SK-N-SH (cell line): ENCODE measurements at regions not wholly inside any gene's neighbourhood (a gene's known extent, or its start where the extent isn't known, plus 50 kb on each side); places are given as distances from the start of the nearest gene placed in this dataset.

Experiments used
- CTCF ChIA-PET: fragments of 300-600, 350-600 bp; formaldehyde crosslinking; extraction: SDS; loops from one replicate; lab custom pipeline; 2021; lab: Yijun Ruan, JAX
- POLR2A ChIA-PET: fragments of 350-600 bp; sonication (Branson Sonifier 250); formaldehyde crosslinking; extraction: SDS; loops from one replicate; lab custom pipeline; 2020; ENCODE audit warnings: antibody characterized with exemption, inconsistent platforms; lab: Yijun Ruan, JAX
- DNase-seq: peaks from one replicate; pipeline ENCODE4 v3.0.0; 2012
- H2AFZ ChIP-seq: fragments of 200-600 bp; sonication (generic); 2 replicates; pipeline ENCODE4 v1.8.1; 2016; ENCODE audit warnings: antibody characterized with exemption, mild to moderate bottlenecking, low read depth
- H3F3A ChIP-seq: fragments of 200-600 bp; sonication (generic); replicated peaks from 2 replicates; pipeline ENCODE3; 2016; ENCODE audit warnings: antibody characterized with exemption, mild to moderate bottlenecking; ENCODE audit not compliant: insufficient read depth
- H3K27ac ChIP-seq, 2 experiments: fragments of 200-500 bp in 1 of 2; fragments of 200-600 bp in 1 of 2; sonication (Bioruptor generic) in 1 of 2; sonication (generic), shearing (Covaris generic) in 1 of 2; 2 replicates each; pipeline versions ENCODE4 v1.5.1 to v1.6.1; 2014 to 2016; ENCODE audit warnings: low read depth in 2 of 2, inconsistent platforms in 1 of 2, low read length in 1 of 2, mild to moderate bottlenecking in 1 of 2, mixed read lengths in 1 of 2
- H3K27me3 ChIP-seq: fragments of 200-600 bp; sonication (generic), shearing (Covaris generic); 2 replicates; pipeline ENCODE4 v1.6.1; 2016; ENCODE audit warnings: mixed run types; ENCODE audit not compliant: insufficient read depth
- H3K36me3 ChIP-seq, 2 experiments: fragments of 200-500 bp in 1 of 2; fragments of 200-600 bp in 1 of 2; sonication (Bioruptor generic) in 1 of 2; sonication (generic) in 1 of 2; replicated peaks in 1 of 2; 2 replicates each; pipeline versions ENCODE3 to v1.5.1; 2014 to 2016; ENCODE audit warnings: low read length in 1 of 2, mild to moderate bottlenecking in 1 of 2; ENCODE audit not compliant: insufficient read depth in 2 of 2, control insufficient read depth in 1 of 2
- H3K4me1 ChIP-seq, 2 experiments: fragments of 200-500 bp in 1 of 2; fragments of 200-600 bp in 1 of 2; sonication (Bioruptor generic) in 1 of 2; sonication (generic), shearing (Covaris generic) in 1 of 2; 2 replicates each; pipeline versions ENCODE4 v1.5.1 to v1.6.1; 2014 to 2016; ENCODE audit warnings: low read depth in 1 of 2, low read length in 1 of 2, mixed run types in 1 of 2; ENCODE audit not compliant: insufficient read depth in 2 of 2, control insufficient read depth in 1 of 2
- H3K4me2 ChIP-seq: fragments of 200-600 bp; sonication (generic), shearing (Covaris generic); 2 replicates; pipeline ENCODE4 v1.6.1; 2017; ENCODE audit warnings: mixed run types
- H3K4me3 ChIP-seq, 2 experiments: fragments of 200-500 bp in 1 of 2; fragments of 200-600 bp in 1 of 2; sonication (Bioruptor generic) in 1 of 2; sonication (generic), shearing (Covaris generic) in 1 of 2; 2 replicates each; pipeline versions ENCODE4 v1.5.1 to v1.8.1; 2014 to 2016; ENCODE audit warnings: low read depth in 2 of 2, inconsistent platforms in 1 of 2, low read length in 1 of 2, mild to moderate bottlenecking in 1 of 2, mixed read lengths in 1 of 2, moderate library complexity in 1 of 2
- H3K79me2 ChIP-seq: fragments of 200-600 bp; sonication (generic); 2 replicates; pipeline ENCODE4 v1.8.1; 2017; ENCODE audit warnings: mild to moderate bottlenecking; ENCODE audit not compliant: insufficient read depth
- H3K9ac ChIP-seq: fragments of 200-600 bp; sonication (generic); 2 replicates; pipeline ENCODE4 v1.6.1; 2017; ENCODE audit warnings: mixed run types
- H3K9me2 ChIP-seq: fragments of 200-600 bp; sonication (generic); 2 replicates; pipeline ENCODE4 v1.6.1; 2017; ENCODE audit warnings: mixed run types
- H3K9me3 ChIP-seq: fragments of 200-600 bp; sonication (generic); 2 replicates; pipeline ENCODE4 v1.6.1; 2017; ENCODE audit warnings: mixed run types, mild to moderate bottlenecking, moderate library complexity
- H4K20me1 ChIP-seq: fragments of 200-600 bp; sonication (generic); 2 replicates; pipeline ENCODE4 v1.6.1; 2017; ENCODE audit warnings: mild to moderate bottlenecking, mixed run types; ENCODE audit not compliant: insufficient read depth
- CHD2 ChIP-seq: fragments of 150-350 bp; IDR thresholded peaks from 2 replicates; pipeline ENCODE4 v1.6.1; 2018; ENCODE audit warnings: low read length; ENCODE audit not compliant: partially characterized antibody
- EP300 ChIP-seq, 2 experiments: IDR thresholded peaks; 2 replicates each; pipeline versions ENCODE4 v1.4.0 to v1.6.1; 2012; ENCODE audit warnings: borderline replicate concordance in 1 of 2, low read depth in 1 of 2, low read length in 1 of 2
- FOSL2 ChIP-seq: IDR thresholded peaks from 2 replicates; pipeline ENCODE4 v1.4.0; 2012; ENCODE audit warnings: low read depth, mild to moderate bottlenecking, moderate library complexity, borderline replicate concordance
- FOXM1 ChIP-seq: IDR thresholded peaks from 2 replicates; pipeline ENCODE4 v1.4.0; 2012; ENCODE audit warnings: low read depth, mild to moderate bottlenecking
- GABPA ChIP-seq: IDR thresholded peaks from 2 replicates; pipeline ENCODE4 v1.4.0; 2012; ENCODE audit warnings: low read depth, mild to moderate bottlenecking
- GATA2 ChIP-seq: sonication (generic); formaldehyde crosslinking; IDR thresholded peaks from 2 replicates; pipeline ENCODE4 v1.5.0; 2020; ENCODE audit warnings: mild to moderate bottlenecking, missing genetic modification reagents
- JUND ChIP-seq: IDR thresholded peaks from 2 replicates; pipeline ENCODE4 v1.4.0; 2012
- MEF2A ChIP-seq: IDR thresholded peaks from 2 replicates; pipeline ENCODE4 v1.4.0; 2012; ENCODE audit warnings: low read depth, borderline replicate concordance
- NRF1 ChIP-seq: IDR thresholded peaks from 2 replicates; pipeline ENCODE4 v1.6.1; 2012; ENCODE audit warnings: low read depth, mild to moderate bottlenecking, low read length
- REST ChIP-seq: IDR thresholded peaks from 2 replicates; pipeline ENCODE4 v1.6.1; 2012; ENCODE audit warnings: mild to moderate bottlenecking, low read depth, low read length, moderate library complexity
- RXRA ChIP-seq: IDR thresholded peaks from 2 replicates; pipeline ENCODE4 v1.4.0; 2012; ENCODE audit warnings: low read depth, mild to moderate bottlenecking, borderline replicate concordance
- TEAD4 ChIP-seq: IDR thresholded peaks from 2 replicates; pipeline ENCODE4 v1.4.0; 2012; ENCODE audit warnings: mild to moderate bottlenecking, borderline replicate concordance; ENCODE audit not compliant: insufficient read depth
- USF1 ChIP-seq: IDR thresholded peaks from 2 replicates; pipeline ENCODE4 v1.4.0; 2012; ENCODE audit warnings: low read depth, borderline replicate concordance
- WGBS: methylation state at CpG from one replicate; pipeline ENCODE4 v1.1.6; 2017; ENCODE audit warnings: low lambda C conversion rate; 5-methylcytosine and 5-hydroxymethylcytosine counted together
- TF ChIP-seq, protein P1 (sequence below): IDR thresholded peaks from 2 replicates; pipeline ENCODE4 v1.4.0; 2012; ENCODE audit warnings: low read depth, borderline replicate concordance
- TF ChIP-seq, protein P2 (sequence below): fragments of 200-600 bp; sonication (generic); IDR thresholded peaks from 2 replicates; pipeline ENCODE4 v1.6.1; 2017; ENCODE audit warnings: antibody characterized with exemption, mild to moderate bottlenecking, moderate library complexity

DNA sequence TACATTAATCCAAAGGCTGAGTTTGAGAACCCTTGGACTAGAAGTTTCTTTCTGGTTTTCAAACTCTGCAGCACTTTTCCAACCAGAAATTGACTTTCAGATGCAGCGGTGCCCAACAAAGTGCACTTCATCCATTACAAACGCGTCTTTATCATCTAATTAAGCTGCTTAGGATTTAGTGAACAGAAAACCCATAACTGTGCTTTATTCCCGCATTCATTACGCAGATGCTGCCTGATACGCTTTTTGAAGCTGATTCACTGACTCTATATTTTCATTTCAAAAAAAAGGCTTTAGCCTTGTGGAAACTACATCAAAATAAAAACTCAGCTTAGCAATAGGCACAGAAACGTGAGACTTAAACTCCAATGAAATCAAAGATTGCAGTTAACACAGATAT is 69.8 kb upstream of the CTXND1 start (continued):
- TF ChIP-seq, protein P1, sequence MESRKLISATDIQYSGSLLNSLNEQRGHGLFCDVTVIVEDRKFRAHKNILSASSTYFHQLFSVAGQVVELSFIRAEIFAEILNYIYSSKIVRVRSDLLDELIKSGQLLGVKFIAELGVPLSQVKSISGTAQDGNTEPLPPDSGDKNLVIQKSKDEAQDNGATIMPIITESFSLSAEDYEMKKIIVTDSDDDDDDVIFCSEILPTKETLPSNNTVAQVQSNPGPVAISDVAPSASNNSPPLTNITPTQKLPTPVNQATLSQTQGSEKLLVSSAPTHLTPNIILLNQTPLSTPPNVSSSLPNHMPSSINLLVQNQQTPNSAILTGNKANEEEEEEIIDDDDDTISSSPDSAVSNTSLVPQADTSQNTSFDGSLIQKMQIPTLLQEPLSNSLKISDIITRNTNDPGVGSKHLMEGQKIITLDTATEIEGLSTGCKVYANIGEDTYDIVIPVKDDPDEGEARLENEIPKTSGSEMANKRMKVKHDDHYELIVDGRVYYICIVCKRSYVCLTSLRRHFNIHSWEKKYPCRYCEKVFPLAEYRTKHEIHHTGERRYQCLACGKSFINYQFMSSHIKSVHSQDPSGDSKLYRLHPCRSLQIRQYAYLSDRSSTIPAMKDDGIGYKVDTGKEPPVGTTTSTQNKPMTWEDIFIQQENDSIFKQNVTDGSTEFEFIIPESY = no peak
- TF ChIP-seq FOSL2 (no peak), GABPA (no peak), MEF2A (no peak), JUND (no peak), CHD2 (no peak)

GRCh38 chr15:80323285-80323684 is 71.3 kb upstream of the CTXND1 start:
- Histone ChIP-seq H3K9me2 (no peaks in the 10 kb centered on the region), H3K4me2 (no peak overlapping the region), H3K27me3 (no peaks in the 10 kb centered on the region), H4K20me1 (no peaks in the 10 kb centered on the region), H3K4me1 (no peaks in the 10 kb centered on the region), H3K36me3 (no peaks in the 10 kb centered on the region), H3F3A (no peaks in the 10 kb centered on the region), H3K27ac (no peak overlapping the region), H2AFZ (no peak overlapping the region), H3K9ac (no peak overlapping the region), H3K4me3 (no peak overlapping the region), H3K79me2 (no peaks in the 10 kb centered on the region), H3K9me3 (no peaks in the 10 kb centered on the region)
- no peak for DNase-seq
- no peak for TF ChIP-seq RXRA
- TF ChIP-seq, protein P2, sequence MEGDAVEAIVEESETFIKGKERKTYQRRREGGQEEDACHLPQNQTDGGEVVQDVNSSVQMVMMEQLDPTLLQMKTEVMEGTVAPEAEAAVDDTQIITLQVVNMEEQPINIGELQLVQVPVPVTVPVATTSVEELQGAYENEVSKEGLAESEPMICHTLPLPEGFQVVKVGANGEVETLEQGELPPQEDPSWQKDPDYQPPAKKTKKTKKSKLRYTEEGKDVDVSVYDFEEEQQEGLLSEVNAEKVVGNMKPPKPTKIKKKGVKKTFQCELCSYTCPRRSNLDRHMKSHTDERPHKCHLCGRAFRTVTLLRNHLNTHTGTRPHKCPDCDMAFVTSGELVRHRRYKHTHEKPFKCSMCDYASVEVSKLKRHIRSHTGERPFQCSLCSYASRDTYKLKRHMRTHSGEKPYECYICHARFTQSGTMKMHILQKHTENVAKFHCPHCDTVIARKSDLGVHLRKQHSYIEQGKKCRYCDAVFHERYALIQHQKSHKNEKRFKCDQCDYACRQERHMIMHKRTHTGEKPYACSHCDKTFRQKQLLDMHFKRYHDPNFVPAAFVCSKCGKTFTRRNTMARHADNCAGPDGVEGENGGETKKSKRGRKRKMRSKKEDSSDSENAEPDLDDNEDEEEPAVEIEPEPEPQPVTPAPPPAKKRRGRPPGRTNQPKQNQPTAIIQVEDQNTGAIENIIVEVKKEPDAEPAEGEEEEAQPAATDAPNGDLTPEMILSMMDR = peak; percentile 44; the same call in 1 of the 2 replicates
- TF ChIP-seq CHD2 = no peak
- no peak for TF ChIP-seq TEAD4
- TF ChIP-seq GABPA = no peak
- no peak for TF ChIP-seq EP300 (IDR thresholded peaks at IDR 0.05; ENCODE audit: borderline replicate concordance in 1 of 2, low read depth in 1 of 2, low read length in 1 of 2)
- TF ChIP-seq FOXM1 = no peak
- TF ChIP-seq NRF1 = no peak
- ChIA-PET CTCF (interaction anchor here (0.7 to 1.8 kb wide), 2 partner anchors 14 to 96 kb away, joined by 4 to 8 read pairs; no protein-coding TSS in a partner anchor), POLR2A (no interaction called here)
- WGBS = 43% methylated on average over 1 of the region's 1 CpG

GRCh38 chr15:80324545-80325080 is 72.6 kb upstream of the CTXND1 start:
- no peak overlapping the region for H3K4me3 ChIP-seq
- H3K27ac ChIP-seq = no peak overlapping the region
- no peaks in the 10 kb centered on the region for H3F3A ChIP-seq
- ChIA-PET CTCF (no interaction called here), POLR2A (no interaction called here)
- no peaks in the 10 kb centered on the region for H3K27me3 ChIP-seq
- no peak overlapping the region for H2AFZ ChIP-seq
- no peak overlapping the region for H3K9ac ChIP-seq
- no peaks in the 10 kb centered on the region for H3K79me2 ChIP-seq
- no peaks in the 10 kb centered on the region for H3K36me3 ChIP-seq
- WGBS = 40% methylated on average over 3 of the region's 3 CpGs
- no peaks in the 10 kb centered on the region for H3K9me3 ChIP-seq
- no peak for DNase-seq
- H4K20me1 ChIP-seq = no peaks in the 10 kb centered on the region
- H3K4me1 ChIP-seq = no peaks in the 10 kb centered on the region
- no peak overlapping the region for H3K4me2 ChIP-seq
- no peaks in the 10 kb centered on the region for H3K9me2 ChIP-seq
- no peak for TF ChIP-seq GATA2 (CRISPR knock-in tag)
- TF ChIP-seq, protein P2 = no peak
- no peak for TF ChIP-seq REST
- TF ChIP-seq USF1 = no peak
